GM19468 (cell line): ENCODE measurements at regions not wholly inside any gene's neighbourhood (a gene's known extent, or its start where the extent isn't known, plus 50 kb on each side); places are given as distances from the start of the nearest gene placed in this dataset.
"Not testable (repeated sequence)": the region's sequence is repeated elsewhere in the genome, so short reads cannot be mapped to it uniquely, and the experiment has no call there.

ENCODE experiments used
- ATAC-seq: cut with Tn5 transposase; IDR thresholded peaks from one replicate; pipeline ENCODE4 v1.9.1; 2021; ENCODE audit warnings: mild to moderate bottlenecking, moderate library complexity, moderate number of reproducible peaks; ENCODE audit not compliant: unreplicated experiment; ENCODE audit errors: extremely low read depth

- no peak for ATAC-seq
Measured at GRCh38 chrX:121802881-121803412, 755.5 kb downstream of the GLUD2 start.

- no peak for ATAC-seq
Measured at GRCh38 chrX:121823406-121823805, 776.0 kb downstream of the GLUD2 start.

- ATAC-seq, result no peak
Measured at GRCh38 chrX:121831601-121832000, 784.2 kb downstream of the GLUD2 start.

GRCh38 chrX:121832446-121832845 lies 785.0 kb downstream of the GLUD2 start:
- ATAC-seq, result no peak

GRCh38 chrX:121836000-121836399 lies 788.6 kb downstream of the GLUD2 start:
- ATAC-seq, result no peak

- ATAC-seq, result no peak
Measured at GRCh38 chrX:121851033-121851432, 803.6 kb downstream of the GLUD2 start.

- no peak for ATAC-seq
Measured at GRCh38 chrX:121853762-121854613, 806.6 kb downstream of the GLUD2 start.

GRCh38 chrX:121854614-121854911 lies 807.2 kb downstream of the GLUD2 start:
- ATAC-seq, result no peak

- ATAC-seq, result no peak
Measured at GRCh38 chrX:121858867-121859647, 811.6 kb downstream of the GLUD2 start.

GRCh38 chrX:121863976-121864375 lies 816.6 kb downstream of the GLUD2 start:
- ATAC-seq, result no peak

- ATAC-seq, result no peak
Measured at GRCh38 chrX:121864561-121864960, 817.2 kb downstream of the GLUD2 start.

GRCh38 chrX:121869876-121870477 lies 822.6 kb downstream of the GLUD2 start:
- no peak for ATAC-seq

GRCh38 chrX:121871122-121871521 lies 823.7 kb downstream of the GLUD2 start:
- no peak for ATAC-seq

- no peak for ATAC-seq
Measured at GRCh38 chrX:121876305-121876704, 828.9 kb downstream of the GLUD2 start.

- ATAC-seq, result not testable (repeated sequence)
Measured at GRCh38 chrX:121877337-121877736, 829.9 kb downstream of the GLUD2 start.

- ATAC-seq, result no peak
Measured at GRCh38 chrX:121886557-121886956, 839.1 kb downstream of the GLUD2 start.

- no peak for ATAC-seq
Measured at GRCh38 chrX:121894756-121895155, 847.3 kb downstream of the GLUD2 start.

- no peak for ATAC-seq
Measured at GRCh38 chrX:121902463-121902862, 855.1 kb downstream of the GLUD2 start.

GRCh38 chrX:121903961-121904360 lies 856.6 kb downstream of the GLUD2 start:
- ATAC-seq, result no peak

GRCh38 chrX:121921258-121921657 lies 873.8 kb downstream of the GLUD2 start:
- no peak for ATAC-seq

- ATAC-seq, result no peak
Measured at GRCh38 chrX:121931567-121931966, 884.2 kb downstream of the GLUD2 start.
